ENCODE measurements at regions not wholly inside any gene's neighbourhood (a gene's known extent, or its start where the extent isn't known, plus 50 kb on each side); places are given as distances from the start of the nearest gene placed in this dataset.

DNA sequence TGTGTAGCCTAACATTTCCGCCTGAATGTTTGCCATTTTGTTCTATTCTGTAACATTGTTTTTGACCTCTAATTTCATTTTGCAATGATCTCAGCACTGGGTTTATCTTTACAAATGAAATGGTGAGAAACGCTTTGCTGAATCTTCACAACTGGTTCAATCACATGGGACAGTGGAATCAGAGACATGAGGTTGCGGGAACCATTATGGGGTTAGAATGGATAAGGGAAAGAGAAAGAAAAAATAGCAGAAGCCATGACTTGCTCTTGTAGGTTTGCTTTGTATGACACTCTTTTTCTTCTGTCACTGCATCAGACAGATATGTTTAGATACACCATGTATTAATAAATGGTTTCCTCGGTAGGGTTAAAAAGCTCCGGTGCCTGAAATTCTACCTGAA, 114.3 kb upstream of the PELI1 start:
- Histone ChIP-seq H3K4me1 (peaks cover 0 to 16% (median 0%) of the 10 kb centered on the region in 3 donors), H3K27me3 (no peaks in the 10 kb centered on the region), H3K4me3 (no peak overlapping the region), H3K36me3 (no peaks in the 10 kb centered on the region), H3K27ac (no peak overlapping the region), H3K9me3 (no peaks in the 10 kb centered on the region)
- ATAC-seq, result no peak
- WGBS, 2 donors (ENCODE audit: low coverage in 1 of 2), result 97 to 100% methylated on average over 5 of the region's 5 CpGs
- TF ChIP-seq POLR2A (IDR thresholded peaks at IDR 0.05), result no peak
- TF ChIP-seq POLR2AphosphoS5 (IDR thresholded peaks at IDR 0.05), result no peak
- TF ChIP-seq EP300 (IDR thresholded peaks at IDR 0.05), result no peak
- TF ChIP-seq, protein P1, sequence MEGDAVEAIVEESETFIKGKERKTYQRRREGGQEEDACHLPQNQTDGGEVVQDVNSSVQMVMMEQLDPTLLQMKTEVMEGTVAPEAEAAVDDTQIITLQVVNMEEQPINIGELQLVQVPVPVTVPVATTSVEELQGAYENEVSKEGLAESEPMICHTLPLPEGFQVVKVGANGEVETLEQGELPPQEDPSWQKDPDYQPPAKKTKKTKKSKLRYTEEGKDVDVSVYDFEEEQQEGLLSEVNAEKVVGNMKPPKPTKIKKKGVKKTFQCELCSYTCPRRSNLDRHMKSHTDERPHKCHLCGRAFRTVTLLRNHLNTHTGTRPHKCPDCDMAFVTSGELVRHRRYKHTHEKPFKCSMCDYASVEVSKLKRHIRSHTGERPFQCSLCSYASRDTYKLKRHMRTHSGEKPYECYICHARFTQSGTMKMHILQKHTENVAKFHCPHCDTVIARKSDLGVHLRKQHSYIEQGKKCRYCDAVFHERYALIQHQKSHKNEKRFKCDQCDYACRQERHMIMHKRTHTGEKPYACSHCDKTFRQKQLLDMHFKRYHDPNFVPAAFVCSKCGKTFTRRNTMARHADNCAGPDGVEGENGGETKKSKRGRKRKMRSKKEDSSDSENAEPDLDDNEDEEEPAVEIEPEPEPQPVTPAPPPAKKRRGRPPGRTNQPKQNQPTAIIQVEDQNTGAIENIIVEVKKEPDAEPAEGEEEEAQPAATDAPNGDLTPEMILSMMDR (IDR thresholded peaks at IDR 0.05), result no peak

DNA sequence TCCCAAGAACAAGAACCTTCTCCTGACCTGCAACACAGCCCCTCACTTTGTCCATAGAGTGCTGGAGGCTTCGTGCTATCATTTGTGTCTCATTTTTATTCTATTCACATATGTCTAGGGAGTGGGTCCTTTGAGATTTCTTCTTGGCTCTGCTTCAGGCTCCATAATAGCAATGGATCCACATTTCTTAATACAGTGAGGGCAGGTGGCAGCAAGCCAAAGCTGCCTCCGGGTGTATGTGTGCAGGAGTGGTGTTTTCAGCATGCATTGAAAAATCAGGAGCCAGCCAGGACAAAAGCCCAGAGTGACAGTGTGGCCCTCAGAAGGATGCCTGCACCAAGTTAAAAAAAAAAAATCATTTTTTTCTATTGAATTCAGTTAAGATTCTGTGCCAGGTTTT, 115.1 kb upstream of the PELI1 start:
- H3K27ac ChIP-seq, result no peak overlapping the region
- ATAC-seq, result no peak
- H3K36me3 ChIP-seq, result no peaks in the 10 kb centered on the region
- no peak overlapping the region for H3K4me3 ChIP-seq
- H3K27me3 ChIP-seq, result no peaks in the 10 kb centered on the region
- H3K4me1 ChIP-seq, result peaks cover 0 to 16% (median 0%) of the 10 kb centered on the region in 3 donors
- TF ChIP-seq, protein P1 (IDR thresholded peaks at IDR 0.05), result no peak
- 38 to 76% methylated on average over 1 to 2 of the region's 2 CpGs for WGBS, 2 donors (ENCODE audit: low coverage in 1 of 2)
- H3K9me3 ChIP-seq, result no peaks in the 10 kb centered on the region

DNA sequence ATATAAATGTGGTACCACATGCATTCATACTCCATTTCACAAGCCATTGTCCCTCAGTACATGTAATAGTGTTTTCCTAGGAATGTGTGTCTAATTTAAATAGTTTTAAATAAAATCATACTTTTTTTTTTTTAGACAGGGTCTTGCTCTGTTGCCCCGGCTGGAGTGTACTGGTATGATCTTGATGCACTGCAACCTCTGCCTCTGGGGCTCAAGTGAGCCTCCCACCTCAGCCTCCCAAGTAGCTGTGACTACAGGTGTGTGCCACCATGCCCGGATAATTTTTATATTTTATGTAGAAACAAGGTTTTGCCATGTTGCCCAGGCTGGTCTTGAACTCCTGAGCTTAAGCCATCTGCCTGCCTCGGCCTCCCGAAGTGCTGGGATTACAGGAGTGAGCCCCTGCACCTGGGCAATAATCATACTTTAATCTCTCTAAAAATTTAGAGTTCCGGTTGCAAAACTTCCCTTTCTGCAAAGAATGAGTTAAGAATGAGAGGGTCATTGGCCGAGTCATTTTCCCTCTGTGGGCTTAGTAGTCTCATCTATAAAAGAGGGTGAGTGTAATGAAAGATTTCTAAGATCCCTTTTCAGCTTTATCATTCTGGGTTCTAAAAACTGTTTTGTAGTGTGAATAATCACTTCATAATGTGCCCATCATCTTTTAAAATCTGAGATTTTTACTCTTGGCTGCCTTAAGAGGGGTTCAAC, 116.0 kb upstream of the PELI1 start:
- peak overlapping the region in 2 of 4 donors; percentile 48 to 63 for H3K27ac ChIP-seq
- TF ChIP-seq EP300 (IDR thresholded peaks at IDR 0.05) (no peak), POLR2AphosphoS5 (IDR thresholded peaks at IDR 0.05) (no peak), POLR2A (IDR thresholded peaks at IDR 0.05) (no peak)
- TF ChIP-seq, protein P1 (IDR thresholded peaks at IDR 0.05), result no peak
- no peak for ATAC-seq
- no peak overlapping the region for H3K4me3 ChIP-seq
- no peaks in the 10 kb centered on the region for H3K36me3 ChIP-seq
- H3K4me1 ChIP-seq, result peaks cover 0 to 16% (median 0%) of the 10 kb centered on the region in 3 donors
- H3K9me3 ChIP-seq, result no peaks in the 10 kb centered on the region
- H3K27me3 ChIP-seq, result no peaks in the 10 kb centered on the region
- 90 to 91% methylated on average over 3 to 4 of the region's 6 CpGs for WGBS, 2 donors (ENCODE audit: low coverage in 1 of 2)

DNA sequence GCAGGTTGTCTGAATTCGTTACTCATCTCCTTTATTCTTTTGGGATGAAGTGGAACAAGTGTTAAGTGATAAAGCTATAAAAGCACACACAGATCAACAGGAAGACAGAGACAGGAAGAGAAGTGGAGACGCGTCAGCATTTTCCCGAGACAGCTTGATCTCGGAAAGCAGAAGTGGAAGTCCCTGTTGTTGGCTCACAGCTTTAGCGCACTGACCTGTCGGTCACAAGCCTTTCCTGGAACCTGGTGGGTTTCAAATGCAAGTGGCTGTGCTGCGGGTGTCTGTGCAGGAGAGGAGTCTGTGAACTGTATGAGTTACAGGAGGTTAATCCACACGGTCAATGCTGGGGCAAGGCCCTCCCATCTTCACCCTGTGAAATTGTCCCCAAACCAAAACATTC, 116.6 kb upstream of the PELI1 start:
- WGBS, 2 donors (ENCODE audit: low coverage in 1 of 2), result 50 to 61% methylated on average over 5 to 9 of the region's 9 CpGs

More for the DNA sequence above, 116.6 kb upstream of the PELI1 start:
- Histone ChIP-seq H3K27ac (peak overlapping the region in 3 of 4 donors; percentile 48 to 63 (median 48)), H3K27me3 (no peaks in the 10 kb centered on the region), H3K36me3 (no peaks in the 10 kb centered on the region), H3K9me3 (no peaks in the 10 kb centered on the region), H3K4me3 (no peak overlapping the region), H3K4me1 (peaks cover 0 to 16% (median 0%) of the 10 kb centered on the region in 3 donors)
- no peak for ATAC-seq
- TF ChIP-seq, protein P1 (IDR thresholded peaks at IDR 0.05), result no peak
- TF ChIP-seq POLR2AphosphoS5 (IDR thresholded peaks at IDR 0.05), result peak; percentile 24
- no peak for TF ChIP-seq EP300 (IDR thresholded peaks at IDR 0.05)

Data from gastroesophageal sphincter (tissue), 4 donors.